Cardiac fibroblast (primary cell): ENCODE measurements at regions not wholly inside any gene's neighbourhood (a gene's known extent, or its start where the extent isn't known, plus 50 kb on each side); places are given as distances from the start of the nearest gene placed in this dataset.
A peak's percentile ranks its signal among the peaks of the same experiment; 100 is the strongest.

Experiments used
- DNase-seq, 2 donors: peaks; one replicate each; pipeline versions ENCODE4 v3.0.0 to v3.0.0-alpha.2; 2010; ENCODE audit warnings: low read depth in 2 of 2
- H3K4me3 ChIP-seq, 2 donors: replicated peaks in 1 of 2; 1 replicate in 1 of 2; 2 replicates in 1 of 2; pipeline ENCODE4 v1.5.1; 2011; ENCODE audit warnings: low read depth in 2 of 2, low read length in 2 of 2, mild to moderate bottlenecking in 2 of 2, moderate library complexity in 1 of 2
- CTCF ChIP-seq: IDR thresholded peaks from one replicate; pipeline ENCODE4 v1.5.1; 2011; ENCODE audit warnings: low read depth, mild to moderate bottlenecking, low read length, inconsistent platforms

- DNase-seq, result no peak
- no peak overlapping the region for H3K4me3 ChIP-seq
These were observed 76.2 kb upstream of the NEURL1B start for GRCh38 chr5:172564883-172565282.

GRCh38 chr5:172564188-172564587, 76.9 kb upstream of the NEURL1B start:
- no peak for DNase-seq
- TF ChIP-seq CTCF, result no peak
- no peak overlapping the region for H3K4me3 ChIP-seq

More at GRCh38 chr5:172564883-172565282, 76.2 kb upstream of the NEURL1B start:
- TF ChIP-seq CTCF, result no peak

- DNase-seq, result no peak
- no peak overlapping the region for H3K4me3 ChIP-seq
- no peak for TF ChIP-seq CTCF
These were observed 78.6 kb upstream of the NEURL1B start for GRCh38 chr5:172562443-172562842.

GRCh38 chr5:172561151-172561550, 79.9 kb upstream of the NEURL1B start:
- TF ChIP-seq CTCF, result no peak
- DNase-seq, result peak; percentile 21 to 71
- H3K4me3 ChIP-seq, result no peak overlapping the region

- peak; percentile 93 to 97 for DNase-seq
- no peak for TF ChIP-seq CTCF
- H3K4me3 ChIP-seq, result peak overlapping the region; percentile 19 to 39
These were observed 81.8 kb upstream of the NEURL1B start for GRCh38 chr5:172559004-172559932.

- TF ChIP-seq CTCF, result no peak
- H3K4me3 ChIP-seq, result peak overlapping the region; percentile 19 to 39
- DNase-seq, result no peak
These were observed 82.7 kb upstream of the NEURL1B start for GRCh38 chr5:172558076-172558976.
